GM23338 (cell line): ENCODE measurements at regions not wholly inside any gene's neighbourhood (a gene's known extent, or its start where the extent isn't known, plus 50 kb on each side); places are given as distances from the start of the nearest gene placed in this dataset.
A peak's percentile ranks its signal among the peaks of the same experiment; 100 is the strongest.

Experiments used
- ATAC-seq: fragments of 200-7000 bp; cut with Tn5 transposase; 3 replicates; pipeline ENCODE4 v1.9.1; 2020
- DNase-seq: peaks from one replicate; pipeline ENCODE4 v3.0.0-alpha.2; 2015; ENCODE audit warnings: low spot score
- H2AFZ ChIP-seq: fragments of 200-600 bp; sonication (generic); 2 replicates; pipeline ENCODE4 v1.8.0; 2016; ENCODE audit warnings: antibody characterized with exemption, mild to moderate bottlenecking, moderate library complexity
- H3F3A ChIP-seq: fragments of 200-600 bp; sonication (generic); replicated peaks from 2 replicates; pipeline ENCODE4 v1.8.0; 2017; ENCODE audit warnings: antibody characterized with exemption, mixed run types, low read depth
- H3K27ac ChIP-seq: fragments of 200-600 bp; sonication (generic); 2 replicates; pipeline ENCODE4 v1.6.1; 2016; ENCODE audit warnings: low read depth
- H3K27me3 ChIP-seq: fragments of 200-600 bp; sonication (generic); 2 replicates; pipeline ENCODE4 v1.8.0; 2016; ENCODE audit warnings: mild to moderate bottlenecking, mixed run types, moderate library complexity; ENCODE audit not compliant: insufficient read depth
- H3K36me3 ChIP-seq: fragments of 200-600 bp; sonication (generic); 2 replicates; pipeline ENCODE4 v1.8.0; 2016; ENCODE audit warnings: mild to moderate bottlenecking; ENCODE audit not compliant: insufficient read depth
- H3K4me1 ChIP-seq: fragments of 200-600 bp; sonication (generic); 2 replicates; pipeline ENCODE4 v1.8.0; 2016; ENCODE audit warnings: mild to moderate bottlenecking, moderate library complexity; ENCODE audit not compliant: insufficient read depth
- H3K4me2 ChIP-seq: fragments of 200-600 bp; sonication (generic); 2 replicates; pipeline ENCODE4 v1.7.1; 2017; ENCODE audit warnings: mixed run types
- H3K4me3 ChIP-seq: fragments of 200-600 bp; sonication (generic); 2 replicates; pipeline ENCODE4 v1.6.1; 2016; ENCODE audit warnings: mixed run types
- H3K79me2 ChIP-seq: fragments of 200-600 bp; sonication (generic); replicated peaks from 2 replicates; pipeline ENCODE4 v1.8.0; 2017; ENCODE audit warnings: mild to moderate bottlenecking; ENCODE audit not compliant: insufficient read depth
- H3K9me2 ChIP-seq: fragments of 200-600 bp; sonication (generic); 2 replicates; pipeline ENCODE4 v1.8.0; 2017; ENCODE audit not compliant: insufficient read depth
- H4K20me1 ChIP-seq: fragments of 200-600 bp; sonication (generic); replicated peaks from 2 replicates; pipeline ENCODE4 v1.8.0; 2017; ENCODE audit warnings: mild to moderate bottlenecking; ENCODE audit not compliant: insufficient read depth
- H3K27ac Mint-ChIP-seq: 2 replicates; pipeline ENCODE4 v1.8.0; 2020; ENCODE audit warnings: inconsistent platforms, mild to moderate bottlenecking, moderate library complexity, mixed read lengths
- H3K27me3 Mint-ChIP-seq: 3 replicates; pipeline ENCODE4 v1.8.0; 2022; ENCODE audit warnings: low read depth, mild to moderate bottlenecking, moderate library complexity, mixed read lengths, inconsistent platforms; ENCODE audit not compliant: insufficient read depth, poor library complexity
- H3K36me3 Mint-ChIP-seq: 3 replicates; pipeline ENCODE4 v1.8.0; 2021; ENCODE audit warnings: low read depth, mild to moderate bottlenecking, inconsistent platforms, moderate library complexity, mixed read lengths
- H3K4me1 Mint-ChIP-seq: 3 replicates; pipeline ENCODE4 v1.8.0; 2020; ENCODE audit warnings: mild to moderate bottlenecking, inconsistent platforms, mixed read lengths
- H3K4me3 Mint-ChIP-seq: 3 replicates; pipeline ENCODE4 v1.8.0; 2021; ENCODE audit warnings: moderate library complexity, mild to moderate bottlenecking, inconsistent platforms, mixed read lengths
- H3K9me3 Mint-ChIP-seq: 3 replicates; pipeline ENCODE4 v1.8.0; 2020; ENCODE audit warnings: moderate library complexity, mild to moderate bottlenecking, inconsistent platforms, mixed read lengths
- EZH2 ChIP-seq: fragments of 200-600 bp; sonication (generic); IDR thresholded peaks from one replicate; pipeline ENCODE4 v1.8.0; 2017; ENCODE audit warnings: antibody characterized with exemption, mild to moderate bottlenecking, low read depth; ENCODE audit not compliant: unreplicated experiment
- JUNB ChIP-seq: IDR thresholded peaks from one replicate; pipeline ENCODE4 v1.6.1; 2016; ENCODE audit warnings: antibody characterized with exemption; ENCODE audit not compliant: unreplicated experiment
- POLR2AphosphoS5 ChIP-seq: IDR thresholded peaks from 2 replicates; pipeline ENCODE4 v1.6.1; 2016; ENCODE audit warnings: antibody characterized with exemption, low read depth
- ZNF114 ChIP-seq: fragments of 250-450 bp; sonication (Bioruptor Pico); IDR thresholded peaks from 2 replicates; pipeline ENCODE4 v1.5.0; 2020; ENCODE audit warnings: mild to moderate bottlenecking, moderate library complexity
- TF ChIP-seq, protein P1 (sequence below): IDR thresholded peaks from 2 replicates; pipeline ENCODE4 v1.6.1; 2016; ENCODE audit warnings: antibody characterized with exemption
- TF ChIP-seq, protein P2 (sequence below): IDR thresholded peaks from one replicate; pipeline ENCODE4 v1.6.1; 2018; ENCODE audit warnings: antibody characterized with exemption; ENCODE audit not compliant: unreplicated experiment
- TF ChIP-seq, protein P3 (sequence below): fragments of 250-450 bp; sonication (Bioruptor Pico); IDR thresholded peaks from 2 replicates; pipeline ENCODE4 v1.5.0; 2020; ENCODE audit warnings: mild to moderate bottlenecking, moderate library complexity
- TF ChIP-seq, protein P4 (sequence below), 2 experiments: fragments of 200-600 bp in 1 of 2; sonication (generic) in 1 of 2; conservative IDR thresholded peaks; 2 replicates each; pipeline versions ENCODE4 v1.5.1 to v1.6.1; 2016 to 2017; ENCODE audit warnings: antibody characterized with exemption in 2 of 2, low read depth in 2 of 2, mild to moderate bottlenecking in 2 of 2, moderate library complexity in 1 of 2

DNA sequence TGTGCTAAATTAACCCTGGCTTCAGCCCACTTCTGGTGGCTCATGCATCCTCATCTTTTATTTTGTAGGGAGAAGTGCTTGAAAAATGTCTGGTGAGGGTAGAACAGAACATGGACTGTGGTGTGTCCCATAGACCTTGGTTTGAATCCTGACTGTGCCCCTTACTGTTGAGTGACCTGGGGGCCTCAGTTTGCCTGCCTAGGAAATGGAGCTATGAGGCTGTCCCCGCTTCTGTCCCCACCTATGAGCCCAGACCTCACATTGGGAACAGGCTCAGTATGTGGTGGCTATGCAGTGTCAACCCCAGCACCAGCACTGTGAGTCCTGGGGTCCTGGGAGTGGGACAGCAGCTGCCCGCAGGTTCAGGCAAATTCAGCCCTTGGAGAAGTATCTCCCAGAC is 186.3 kb upstream of the GSE1 start (continued):
- TF ChIP-seq, protein P1, sequence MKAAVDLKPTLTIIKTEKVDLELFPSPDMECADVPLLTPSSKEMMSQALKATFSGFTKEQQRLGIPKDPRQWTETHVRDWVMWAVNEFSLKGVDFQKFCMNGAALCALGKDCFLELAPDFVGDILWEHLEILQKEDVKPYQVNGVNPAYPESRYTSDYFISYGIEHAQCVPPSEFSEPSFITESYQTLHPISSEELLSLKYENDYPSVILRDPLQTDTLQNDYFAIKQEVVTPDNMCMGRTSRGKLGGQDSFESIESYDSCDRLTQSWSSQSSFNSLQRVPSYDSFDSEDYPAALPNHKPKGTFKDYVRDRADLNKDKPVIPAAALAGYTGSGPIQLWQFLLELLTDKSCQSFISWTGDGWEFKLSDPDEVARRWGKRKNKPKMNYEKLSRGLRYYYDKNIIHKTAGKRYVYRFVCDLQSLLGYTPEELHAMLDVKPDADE, result no peak
- TF ChIP-seq, protein P2, sequence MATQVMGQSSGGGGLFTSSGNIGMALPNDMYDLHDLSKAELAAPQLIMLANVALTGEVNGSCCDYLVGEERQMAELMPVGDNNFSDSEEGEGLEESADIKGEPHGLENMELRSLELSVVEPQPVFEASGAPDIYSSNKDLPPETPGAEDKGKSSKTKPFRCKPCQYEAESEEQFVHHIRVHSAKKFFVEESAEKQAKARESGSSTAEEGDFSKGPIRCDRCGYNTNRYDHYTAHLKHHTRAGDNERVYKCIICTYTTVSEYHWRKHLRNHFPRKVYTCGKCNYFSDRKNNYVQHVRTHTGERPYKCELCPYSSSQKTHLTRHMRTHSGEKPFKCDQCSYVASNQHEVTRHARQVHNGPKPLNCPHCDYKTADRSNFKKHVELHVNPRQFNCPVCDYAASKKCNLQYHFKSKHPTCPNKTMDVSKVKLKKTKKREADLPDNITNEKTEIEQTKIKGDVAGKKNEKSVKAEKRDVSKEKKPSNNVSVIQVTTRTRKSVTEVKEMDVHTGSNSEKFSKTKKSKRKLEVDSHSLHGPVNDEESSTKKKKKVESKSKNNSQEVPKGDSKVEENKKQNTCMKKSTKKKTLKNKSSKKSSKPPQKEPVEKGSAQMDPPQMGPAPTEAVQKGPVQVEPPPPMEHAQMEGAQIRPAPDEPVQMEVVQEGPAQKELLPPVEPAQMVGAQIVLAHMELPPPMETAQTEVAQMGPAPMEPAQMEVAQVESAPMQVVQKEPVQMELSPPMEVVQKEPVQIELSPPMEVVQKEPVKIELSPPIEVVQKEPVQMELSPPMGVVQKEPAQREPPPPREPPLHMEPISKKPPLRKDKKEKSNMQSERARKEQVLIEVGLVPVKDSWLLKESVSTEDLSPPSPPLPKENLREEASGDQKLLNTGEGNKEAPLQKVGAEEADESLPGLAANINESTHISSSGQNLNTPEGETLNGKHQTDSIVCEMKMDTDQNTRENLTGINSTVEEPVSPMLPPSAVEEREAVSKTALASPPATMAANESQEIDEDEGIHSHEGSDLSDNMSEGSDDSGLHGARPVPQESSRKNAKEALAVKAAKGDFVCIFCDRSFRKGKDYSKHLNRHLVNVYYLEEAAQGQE, result no peak
- TF ChIP-seq ZNF114 (CRISPR knock-in tag) (no peak), JUNB (no peak), EZH2 (no peak)

DNA sequence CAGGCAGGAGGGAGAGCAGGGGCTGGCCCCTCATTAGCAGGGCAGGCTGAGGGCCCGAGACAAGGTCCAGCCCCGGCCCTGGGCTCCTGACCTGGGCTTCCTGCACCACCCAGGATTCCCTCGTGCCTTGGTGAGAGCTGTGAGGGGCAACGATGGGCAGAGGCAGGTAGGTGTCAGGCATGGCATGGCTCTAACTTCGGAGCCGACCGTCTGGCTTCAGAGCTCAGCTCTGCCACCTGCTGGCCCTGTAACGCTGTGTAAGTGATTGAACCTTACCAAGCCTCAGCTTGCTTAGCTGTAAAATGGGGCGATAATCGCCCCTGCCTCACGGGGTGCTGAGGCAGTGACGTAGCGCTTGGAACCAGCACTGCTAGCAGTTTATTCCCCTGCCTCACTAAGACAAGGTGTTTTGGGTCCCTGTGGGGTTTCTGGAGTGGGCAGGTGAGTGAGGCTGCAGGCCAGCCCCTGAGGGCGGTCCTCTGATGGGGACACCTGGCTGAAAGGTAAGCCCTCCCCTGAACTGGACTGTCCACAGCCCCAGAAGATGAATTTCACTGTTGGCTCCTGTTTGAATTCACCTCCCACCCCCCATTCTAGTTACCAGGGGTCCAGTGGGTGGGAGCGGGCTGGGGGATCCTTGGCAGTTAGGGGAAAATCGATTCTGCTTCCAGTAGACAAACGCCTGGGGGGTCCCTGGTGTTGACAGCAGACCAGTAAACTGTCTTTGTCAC is 184.8 kb upstream of the GSE1 start:
- Histone ChIP-seq H3K4me3 (no peak overlapping the region), H3K27me3 (no peaks in the 10 kb centered on the region), H3F3A (no peaks in the 10 kb centered on the region), H3K4me1 (no peaks in the 10 kb centered on the region; the same call in 1 of the 2 replicates), H3K27ac (no peak overlapping the region), H3K9me2 (no peaks in the 10 kb centered on the region), H2AFZ (no peak overlapping the region), H3K79me2 (no peaks in the 10 kb centered on the region), H3K36me3 (no peaks in the 10 kb centered on the region), H3K4me2 (no peak overlapping the region), H4K20me1 (no peaks in the 10 kb centered on the region; the same call in 1 of the 2 replicates)
- Mint-ChIP-seq H3K4me3 (no peak overlapping the region), H3K36me3 (no peaks in the 10 kb centered on the region; the same call in 2 of the 3 replicates), H3K27me3 (peaks cover 17% of the 10 kb centered on the region), H3K9me3 (no peaks in the 10 kb centered on the region), H3K4me1 (peaks cover 5% of the 10 kb centered on the region; the same call in 2 of the 3 replicates), H3K27ac (no peak overlapping the region)
- DNase-seq (peak; percentile 76), ATAC-seq (peak; percentile 65)
- TF ChIP-seq, protein P3, sequence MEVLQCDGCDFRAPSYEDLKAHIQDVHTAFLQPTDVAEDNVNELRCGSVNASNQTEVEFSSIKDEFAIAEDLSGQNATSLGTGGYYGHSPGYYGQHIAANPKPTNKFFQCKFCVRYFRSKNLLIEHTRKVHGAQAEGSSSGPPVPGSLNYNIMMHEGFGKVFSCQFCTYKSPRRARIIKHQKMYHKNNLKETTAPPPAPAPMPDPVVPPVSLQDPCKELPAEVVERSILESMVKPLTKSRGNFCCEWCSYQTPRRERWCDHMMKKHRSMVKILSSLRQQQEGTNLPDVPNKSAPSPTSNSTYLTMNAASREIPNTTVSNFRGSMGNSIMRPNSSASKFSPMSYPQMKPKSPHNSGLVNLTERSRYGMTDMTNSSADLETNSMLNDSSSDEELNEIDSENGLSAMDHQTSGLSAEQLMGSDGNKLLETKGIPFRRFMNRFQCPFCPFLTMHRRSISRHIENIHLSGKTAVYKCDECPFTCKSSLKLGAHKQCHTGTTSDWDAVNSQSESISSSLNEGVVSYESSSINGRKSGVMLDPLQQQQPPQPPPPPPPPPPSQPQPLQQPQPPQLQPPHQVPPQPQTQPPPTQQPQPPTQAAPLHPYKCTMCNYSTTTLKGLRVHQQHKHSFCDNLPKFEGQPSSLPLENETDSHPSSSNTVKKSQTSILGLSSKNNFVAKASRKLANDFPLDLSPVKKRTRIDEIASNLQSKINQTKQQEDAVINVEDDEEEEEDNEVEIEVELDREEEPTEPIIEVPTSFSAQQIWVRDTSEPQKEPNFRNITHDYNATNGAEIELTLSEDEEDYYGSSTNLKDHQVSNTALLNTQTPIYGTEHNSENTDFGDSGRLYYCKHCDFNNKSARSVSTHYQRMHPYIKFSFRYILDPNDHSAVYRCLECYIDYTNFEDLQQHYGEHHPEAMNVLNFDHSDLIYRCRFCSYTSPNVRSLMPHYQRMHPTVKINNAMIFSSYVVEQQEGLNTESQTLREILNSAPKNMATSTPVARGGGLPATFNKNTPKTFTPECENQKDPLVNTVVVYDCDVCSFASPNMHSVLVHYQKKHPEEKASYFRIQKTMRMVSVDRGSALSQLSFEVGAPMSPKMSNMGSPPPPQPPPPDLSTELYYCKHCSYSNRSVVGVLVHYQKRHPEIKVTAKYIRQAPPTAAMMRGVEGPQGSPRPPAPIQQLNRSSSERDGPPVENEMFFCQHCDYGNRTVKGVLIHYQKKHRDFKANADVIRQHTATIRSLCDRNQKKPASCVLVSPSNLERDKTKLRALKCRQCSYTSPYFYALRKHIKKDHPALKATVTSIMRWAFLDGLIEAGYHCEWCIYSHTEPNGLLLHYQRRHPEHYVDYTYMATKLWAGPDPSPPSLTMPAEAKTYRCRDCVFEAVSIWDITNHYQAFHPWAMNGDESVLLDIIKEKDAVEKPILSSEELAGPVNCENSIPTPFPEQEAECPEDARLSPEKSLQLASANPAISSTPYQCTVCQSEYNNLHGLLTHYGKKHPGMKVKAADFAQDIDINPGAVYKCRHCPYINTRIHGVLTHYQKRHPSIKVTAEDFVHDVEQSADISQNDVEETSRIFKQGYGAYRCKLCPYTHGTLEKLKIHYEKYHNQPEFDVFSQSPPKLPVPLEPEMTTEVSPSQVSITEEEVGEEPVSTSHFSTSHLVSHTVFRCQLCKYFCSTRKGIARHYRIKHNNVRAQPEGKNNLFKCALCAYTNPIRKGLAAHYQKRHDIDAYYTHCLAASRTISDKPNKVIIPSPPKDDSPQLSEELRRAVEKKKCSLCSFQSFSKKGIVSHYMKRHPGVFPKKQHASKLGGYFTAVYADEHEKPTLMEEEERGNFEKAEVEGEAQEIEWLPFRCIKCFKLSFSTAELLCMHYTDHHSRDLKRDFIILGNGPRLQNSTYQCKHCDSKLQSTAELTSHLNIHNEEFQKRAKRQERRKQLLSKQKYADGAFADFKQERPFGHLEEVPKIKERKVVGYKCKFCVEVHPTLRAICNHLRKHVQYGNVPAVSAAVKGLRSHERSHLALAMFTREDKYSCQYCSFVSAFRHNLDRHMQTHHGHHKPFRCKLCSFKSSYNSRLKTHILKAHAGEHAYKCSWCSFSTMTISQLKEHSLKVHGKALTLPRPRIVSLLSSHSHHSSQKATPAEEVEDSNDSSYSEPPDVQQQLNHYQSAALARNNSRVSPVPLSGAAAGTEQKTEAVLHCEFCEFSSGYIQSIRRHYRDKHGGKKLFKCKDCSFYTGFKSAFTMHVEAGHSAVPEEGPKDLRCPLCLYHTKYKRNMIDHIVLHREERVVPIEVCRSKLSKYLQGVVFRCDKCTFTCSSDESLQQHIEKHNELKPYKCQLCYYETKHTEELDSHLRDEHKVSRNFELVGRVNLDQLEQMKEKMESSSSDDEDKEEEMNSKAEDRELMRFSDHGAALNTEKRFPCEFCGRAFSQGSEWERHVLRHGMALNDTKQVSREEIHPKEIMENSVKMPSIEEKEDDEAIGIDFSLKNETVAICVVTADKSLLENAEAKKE (CRISPR knock-in tag), result no peak
- TF ChIP-seq POLR2AphosphoS5, result no peak
- TF ChIP-seq, protein P1, result no peak
- TF ChIP-seq, protein P4, sequence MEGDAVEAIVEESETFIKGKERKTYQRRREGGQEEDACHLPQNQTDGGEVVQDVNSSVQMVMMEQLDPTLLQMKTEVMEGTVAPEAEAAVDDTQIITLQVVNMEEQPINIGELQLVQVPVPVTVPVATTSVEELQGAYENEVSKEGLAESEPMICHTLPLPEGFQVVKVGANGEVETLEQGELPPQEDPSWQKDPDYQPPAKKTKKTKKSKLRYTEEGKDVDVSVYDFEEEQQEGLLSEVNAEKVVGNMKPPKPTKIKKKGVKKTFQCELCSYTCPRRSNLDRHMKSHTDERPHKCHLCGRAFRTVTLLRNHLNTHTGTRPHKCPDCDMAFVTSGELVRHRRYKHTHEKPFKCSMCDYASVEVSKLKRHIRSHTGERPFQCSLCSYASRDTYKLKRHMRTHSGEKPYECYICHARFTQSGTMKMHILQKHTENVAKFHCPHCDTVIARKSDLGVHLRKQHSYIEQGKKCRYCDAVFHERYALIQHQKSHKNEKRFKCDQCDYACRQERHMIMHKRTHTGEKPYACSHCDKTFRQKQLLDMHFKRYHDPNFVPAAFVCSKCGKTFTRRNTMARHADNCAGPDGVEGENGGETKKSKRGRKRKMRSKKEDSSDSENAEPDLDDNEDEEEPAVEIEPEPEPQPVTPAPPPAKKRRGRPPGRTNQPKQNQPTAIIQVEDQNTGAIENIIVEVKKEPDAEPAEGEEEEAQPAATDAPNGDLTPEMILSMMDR (conservative IDR thresholded peaks at IDR 0.05; ENCODE audit: low read depth in 2 of 2), result peak; percentile 67 to 84
